GM21447 (cell line): ENCODE measurements at regions not wholly inside any gene's neighbourhood (a gene's known extent, or its start where the extent isn't known, plus 50 kb on each side); places are given as distances from the start of the nearest gene placed in this dataset.

ENCODE experiments used
- ATAC-seq: cut with Tn5 transposase; IDR thresholded peaks from one replicate; pipeline ENCODE4 v1.9.1; 2021; ENCODE audit not compliant: unreplicated experiment

DNA sequence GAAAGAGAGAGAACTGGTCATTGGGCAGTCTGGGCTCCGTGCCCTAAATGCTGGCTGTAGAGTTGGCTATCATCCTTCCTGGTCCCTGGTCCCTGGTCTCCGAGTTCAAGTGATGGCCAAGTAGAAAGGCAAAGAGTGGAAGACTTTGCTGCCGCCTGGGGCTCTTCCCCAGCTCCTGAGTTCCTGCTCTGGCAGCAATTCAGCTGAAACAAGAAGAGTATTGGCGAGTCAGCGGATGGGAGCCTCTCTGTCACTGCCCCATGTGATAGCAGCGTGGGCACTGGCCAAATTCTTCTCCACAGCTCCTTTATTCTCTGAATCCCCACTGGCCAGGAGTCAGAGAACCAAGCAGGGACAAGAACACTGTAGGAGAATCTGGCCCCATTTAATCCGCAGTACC is 351.0 kb upstream of the POU3F3 start:
- ATAC-seq: no peak

DNA sequence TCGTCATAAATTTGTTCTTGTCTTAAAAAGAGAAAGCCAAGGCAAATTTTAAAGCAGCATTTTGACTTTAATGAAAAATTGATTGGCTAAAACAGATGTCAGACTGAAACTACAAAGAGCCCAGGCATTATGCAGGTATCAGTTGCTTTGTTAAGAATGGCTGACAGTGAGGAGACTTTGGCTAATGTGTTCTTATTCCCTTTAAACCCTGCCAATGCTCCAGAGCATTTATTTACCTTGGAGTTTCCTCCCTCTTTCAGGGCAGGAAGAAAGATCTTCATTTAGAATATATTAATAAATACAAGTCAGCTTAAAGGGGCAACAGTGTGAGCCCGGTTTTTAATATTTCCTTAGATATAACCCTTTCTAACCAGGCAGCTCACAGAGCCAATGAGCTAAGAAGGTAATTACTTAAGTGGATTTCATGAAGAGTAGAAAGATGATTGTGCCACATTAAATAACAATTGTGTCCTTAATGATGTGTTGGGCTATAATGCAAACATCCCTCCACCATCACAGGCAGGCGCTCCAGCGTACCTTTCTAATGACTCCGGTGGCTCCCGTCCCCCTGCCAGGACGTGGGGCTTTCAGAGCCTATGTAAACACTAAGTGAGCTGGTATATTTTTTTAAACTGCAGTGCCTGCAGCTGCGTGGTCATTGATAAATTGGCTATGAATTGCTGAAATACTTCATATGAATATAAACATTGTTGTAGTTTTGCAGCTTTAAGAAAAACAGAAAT is 349.4 kb upstream of the POU3F3 start:
- ATAC-seq: no peak

- ATAC-seq: no peak
These were observed 335.7 kb upstream of the POU3F3 start for GRCh38 chr2:104518256-104518655.

- ATAC-seq: no peak
These were observed 332.7 kb upstream of the POU3F3 start for GRCh38 chr2:104521247-104521646.

DNA sequence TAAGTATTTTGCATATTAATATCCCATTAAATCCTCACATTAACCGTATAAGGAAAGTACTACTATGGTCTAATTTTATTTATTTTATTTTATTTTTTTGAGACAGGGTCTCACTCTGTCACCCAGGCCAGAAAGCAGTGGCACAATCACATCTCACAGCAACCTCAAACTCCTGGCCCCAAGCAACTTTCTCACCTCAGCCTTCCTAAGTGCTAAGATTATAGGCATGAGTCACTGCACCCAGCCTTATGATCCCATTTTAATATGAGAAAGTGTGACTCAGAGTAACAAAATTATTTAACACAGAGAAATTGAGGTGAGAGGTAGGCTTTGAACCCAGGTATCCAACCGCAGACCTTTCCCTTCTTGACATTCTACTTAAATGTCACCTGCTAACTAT is 330.0 kb upstream of the POU3F3 start:
- ATAC-seq: no peak

DNA sequence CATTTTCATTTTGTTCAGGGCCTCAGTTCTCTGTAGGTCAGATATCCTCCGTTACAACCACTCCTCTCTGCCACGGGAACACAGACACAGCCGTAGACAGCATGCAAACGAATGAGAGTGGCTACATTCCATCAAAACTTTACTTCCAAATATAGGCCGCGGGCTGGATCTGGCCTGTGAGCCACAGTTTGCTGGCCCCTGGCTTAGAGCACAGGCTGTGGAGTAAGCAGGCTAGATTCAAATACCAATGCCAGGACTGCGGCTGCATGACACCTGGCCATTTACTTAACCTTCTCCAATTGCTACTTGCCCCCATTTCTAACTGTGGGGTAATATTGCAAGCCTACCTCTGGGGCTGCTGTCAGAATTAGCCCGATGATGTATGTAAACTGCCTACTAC is 325.8 kb upstream of the POU3F3 start:
- no peak for ATAC-seq

DNA sequence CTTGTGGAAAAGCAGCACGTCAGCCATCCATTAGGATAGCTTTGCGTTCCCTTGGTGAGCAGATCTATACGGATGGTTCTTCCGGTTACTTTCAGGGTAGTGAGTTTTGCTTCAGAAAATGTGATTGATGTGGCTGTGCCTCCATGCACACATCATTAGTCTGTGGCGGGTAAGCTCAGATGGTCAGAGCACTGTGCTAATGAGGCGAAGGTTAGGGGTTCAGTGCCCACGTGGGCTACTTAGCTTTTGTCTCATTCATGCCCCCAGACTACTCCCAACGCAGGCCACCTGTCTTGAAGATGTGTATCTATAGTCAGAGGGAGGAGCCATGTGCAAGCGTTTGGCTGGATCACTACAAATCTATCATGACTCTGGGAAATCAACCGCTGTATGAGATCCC is 322.8 kb upstream of the POU3F3 start:
- ATAC-seq: no peak

DNA sequence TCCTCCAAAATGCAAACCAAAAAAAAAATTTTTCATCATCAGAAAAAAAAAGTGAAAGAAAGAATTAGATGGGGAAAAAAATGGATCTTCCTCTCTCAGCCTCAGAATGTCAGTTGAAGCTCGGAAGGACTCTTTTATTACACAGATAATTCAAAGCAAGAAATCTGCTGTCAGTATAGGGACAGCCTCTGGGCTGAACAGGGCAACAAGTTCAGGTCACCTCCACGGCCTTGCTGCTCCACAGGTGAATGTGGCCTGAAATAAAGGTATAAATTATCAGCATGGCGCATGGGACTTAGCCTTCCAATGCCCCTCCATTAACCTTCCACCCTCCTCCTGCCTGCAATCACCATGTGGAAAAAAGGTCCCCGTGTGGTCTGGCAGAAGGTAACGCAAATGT is 316.8 kb upstream of the POU3F3 start:
- no peak for ATAC-seq

DNA sequence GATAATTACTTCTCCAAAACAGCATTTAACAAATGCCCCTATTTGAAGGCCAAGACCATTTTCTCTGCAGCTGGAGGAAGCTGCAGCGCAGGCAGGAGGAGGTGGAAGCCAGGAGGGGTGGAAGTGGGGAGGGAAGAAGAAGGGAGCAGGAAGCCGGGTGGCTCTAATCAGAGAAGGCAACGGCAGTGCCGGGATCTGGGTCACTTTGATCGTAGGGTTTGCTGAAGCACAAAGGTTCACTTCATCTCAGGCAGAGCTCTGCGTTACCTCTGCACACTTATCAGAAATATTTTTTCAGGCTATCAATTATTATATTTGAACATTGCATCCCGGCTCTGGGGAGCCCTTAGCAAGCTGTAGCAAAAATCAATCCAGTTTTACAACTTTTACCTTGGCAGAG is 315.8 kb upstream of the POU3F3 start:
- ATAC-seq: no peak

DNA sequence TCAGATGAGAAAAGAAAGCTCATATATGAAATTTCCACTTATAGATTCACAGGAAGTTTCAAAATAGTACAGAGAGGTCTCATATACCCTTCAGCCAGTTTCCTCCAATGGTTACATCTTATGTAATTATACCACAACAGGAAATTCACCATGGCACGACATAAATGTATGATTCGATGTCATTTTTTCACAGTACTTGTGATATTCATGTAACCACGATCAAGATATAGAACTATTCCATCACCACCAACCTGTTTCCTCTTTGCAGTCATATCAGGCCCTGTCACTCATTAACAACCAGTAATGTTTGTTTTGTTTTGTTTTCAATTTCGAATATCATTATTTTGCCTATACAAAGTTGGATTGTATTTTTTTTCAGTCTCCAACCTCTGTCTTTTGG is 314.3 kb upstream of the POU3F3 start:
- no peak for ATAC-seq

DNA sequence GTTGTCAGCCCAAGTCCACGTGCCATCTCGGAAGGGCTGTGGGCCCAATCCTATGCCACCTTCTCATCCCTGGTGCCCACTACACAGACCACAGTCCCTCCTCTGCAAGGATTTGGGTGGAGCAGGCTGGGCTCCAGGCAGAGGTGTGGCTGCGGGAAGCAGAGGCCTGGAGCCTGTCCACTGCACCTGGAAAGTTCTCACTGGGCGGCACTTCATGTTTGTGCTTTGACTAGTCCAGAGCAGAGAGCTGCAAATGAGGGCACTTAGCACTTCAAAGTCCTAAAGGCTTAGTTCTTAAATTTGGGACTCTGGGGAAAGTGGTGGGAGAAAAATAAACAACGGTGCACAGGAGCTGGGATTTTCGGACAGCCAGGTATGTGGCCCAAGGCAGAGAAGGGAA is 308.9 kb upstream of the POU3F3 start:
- no peak for ATAC-seq

DNA sequence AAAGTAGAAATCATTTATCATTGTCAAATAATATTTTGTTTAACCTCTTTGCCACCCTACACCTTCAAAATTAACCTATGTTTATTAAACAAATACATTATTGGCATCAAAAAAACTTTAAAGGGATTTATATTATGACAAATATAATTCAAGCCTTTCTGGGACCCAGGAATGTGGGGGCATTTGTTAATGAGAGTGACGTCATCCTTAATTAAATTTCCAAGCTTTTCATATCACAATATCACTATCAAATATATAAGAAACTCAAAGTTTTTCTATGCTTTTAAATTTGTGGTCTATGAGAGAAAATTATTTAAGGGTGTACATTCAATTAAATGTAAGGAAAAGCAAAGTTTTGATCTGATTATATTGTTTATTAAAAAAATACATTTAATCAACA is 307.4 kb upstream of the POU3F3 start:
- no peak for ATAC-seq

DNA sequence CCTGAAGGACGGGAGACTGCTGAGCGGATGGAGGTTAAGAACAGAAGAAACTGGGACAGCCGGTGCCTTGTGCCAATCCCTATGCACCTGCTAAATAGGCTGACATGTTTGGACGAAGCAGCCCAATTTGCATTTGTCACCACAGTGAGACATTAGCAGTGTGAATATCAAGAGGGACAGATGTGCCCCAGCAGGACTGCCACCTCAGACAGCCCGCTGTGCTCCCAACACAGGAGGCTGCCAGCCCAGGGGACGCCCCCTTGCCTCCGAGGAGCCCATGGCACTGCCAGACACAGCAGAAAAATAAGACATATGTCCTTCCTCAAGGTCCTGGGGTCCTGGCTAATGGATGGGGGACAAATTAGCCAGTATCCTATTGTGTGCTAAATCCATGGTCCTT is 306.7 kb upstream of the POU3F3 start:
- no peak for ATAC-seq

DNA sequence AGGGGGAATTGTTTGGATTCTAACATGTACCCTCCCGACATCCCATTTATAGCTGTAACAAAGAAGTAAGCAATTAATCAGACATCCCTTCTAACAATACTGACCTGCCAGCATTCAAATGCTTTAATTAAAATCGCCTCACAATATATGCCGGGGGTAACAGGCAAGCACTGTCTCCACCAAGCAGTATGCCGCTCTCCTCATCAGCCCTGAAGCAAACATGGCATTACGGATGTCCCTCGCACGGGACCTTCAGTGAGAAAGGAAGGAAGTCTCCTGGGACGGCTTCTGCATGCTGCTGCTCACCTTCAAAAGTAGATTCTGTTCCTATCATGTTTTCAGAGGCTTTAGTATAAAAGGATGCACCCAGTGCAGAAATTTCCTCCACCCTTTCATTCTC is 292.7 kb upstream of the POU3F3 start:
- no peak for ATAC-seq

DNA sequence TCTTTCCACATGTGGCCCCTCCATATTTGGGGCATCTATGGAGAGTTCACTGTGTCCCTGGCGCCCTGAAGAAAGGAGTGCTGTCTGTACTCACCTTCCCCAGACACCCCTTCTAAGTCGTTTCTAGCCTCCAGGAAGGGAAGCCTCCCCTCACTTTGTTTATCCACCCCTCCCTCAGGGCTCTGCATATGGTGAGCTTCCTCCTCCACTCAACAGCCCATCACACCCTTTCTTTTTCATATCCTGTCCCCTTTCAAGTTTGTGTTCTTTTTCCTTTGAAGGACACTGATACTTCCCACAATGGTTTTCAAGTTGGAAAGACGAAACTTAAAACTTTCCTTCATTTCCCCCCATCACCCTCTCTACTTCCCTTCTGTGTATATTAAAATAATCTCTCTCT is 291.4 kb upstream of the POU3F3 start:
- ATAC-seq: no peak

DNA sequence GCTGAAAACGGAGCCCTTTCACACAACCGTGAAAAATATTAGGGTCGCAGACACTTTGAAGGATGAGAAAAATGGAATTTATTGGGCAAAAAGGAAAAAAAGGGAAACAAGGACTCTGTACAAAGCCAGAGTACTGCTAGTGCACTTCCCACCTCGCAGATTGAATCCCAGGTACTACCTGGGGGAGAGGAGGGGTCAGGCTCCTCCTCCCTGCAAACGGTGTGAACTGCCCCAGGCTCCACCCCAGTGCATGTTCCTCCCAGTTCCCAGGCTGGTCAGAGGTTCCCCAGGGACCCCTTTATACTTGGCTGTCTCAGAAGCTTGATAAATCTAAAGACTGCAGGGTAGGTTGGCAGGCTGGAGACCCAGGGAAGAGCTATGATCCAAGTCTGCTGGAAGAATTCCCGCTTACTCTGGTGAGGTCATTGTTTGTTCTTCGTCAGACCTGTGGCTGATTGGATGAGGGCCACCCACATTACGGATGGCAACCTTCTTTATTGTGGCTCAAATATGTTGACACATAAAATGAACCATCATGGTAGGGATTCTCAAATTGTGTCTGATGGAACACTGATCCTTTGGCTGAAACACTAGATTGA is 290.4 kb upstream of the POU3F3 start:
- no peak for ATAC-seq

- no peak for ATAC-seq
These were observed 285.7 kb upstream of the POU3F3 start for GRCh38 chr2:104568247-104568646.

DNA sequence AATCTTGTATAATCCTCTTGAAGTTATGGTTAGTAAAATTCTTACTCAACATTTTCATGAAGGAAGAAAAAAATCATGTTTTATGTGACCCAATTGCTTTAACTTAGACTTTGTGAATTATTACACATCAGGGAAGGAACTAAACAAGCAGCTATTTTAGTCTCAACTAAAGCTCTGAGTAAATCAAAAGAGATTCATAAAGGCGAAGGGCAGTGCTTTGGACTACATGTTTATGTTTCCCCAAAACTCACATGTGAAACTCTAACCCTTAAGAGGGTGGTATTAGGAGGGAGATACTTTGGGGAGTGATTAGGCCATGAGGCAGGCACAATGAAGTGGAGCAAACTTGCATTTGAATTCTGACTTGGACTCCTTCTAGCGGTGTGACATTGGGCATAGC is 283.7 kb upstream of the POU3F3 start:
- no peak for ATAC-seq

GRCh38 chr2:104572834-104573233 is 281.1 kb upstream of the POU3F3 start:
- no peak for ATAC-seq

DNA sequence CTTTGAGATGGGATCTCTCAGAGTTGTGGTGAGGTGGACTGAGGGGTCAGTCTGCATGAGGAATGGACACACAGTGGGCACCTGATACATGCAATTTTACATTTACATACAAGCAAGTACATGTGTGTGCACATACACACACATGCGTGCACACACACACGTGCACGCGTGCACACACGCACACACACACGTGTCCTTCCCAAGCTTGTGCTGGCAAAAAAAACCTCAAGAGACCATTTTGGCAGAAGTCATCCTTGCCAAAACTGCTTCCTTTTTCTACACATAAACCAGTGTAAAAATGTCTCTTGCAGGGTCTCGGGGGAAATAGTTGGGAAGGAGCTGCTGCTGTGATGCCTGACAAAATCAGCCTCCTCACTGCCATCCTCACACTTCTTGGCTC is 279.5 kb upstream of the POU3F3 start:
- ATAC-seq: no peak

- peak; percentile 71 for ATAC-seq
These were observed 276.8 kb upstream of the POU3F3 start for GRCh38 chr2:104577143-104577542.

DNA sequence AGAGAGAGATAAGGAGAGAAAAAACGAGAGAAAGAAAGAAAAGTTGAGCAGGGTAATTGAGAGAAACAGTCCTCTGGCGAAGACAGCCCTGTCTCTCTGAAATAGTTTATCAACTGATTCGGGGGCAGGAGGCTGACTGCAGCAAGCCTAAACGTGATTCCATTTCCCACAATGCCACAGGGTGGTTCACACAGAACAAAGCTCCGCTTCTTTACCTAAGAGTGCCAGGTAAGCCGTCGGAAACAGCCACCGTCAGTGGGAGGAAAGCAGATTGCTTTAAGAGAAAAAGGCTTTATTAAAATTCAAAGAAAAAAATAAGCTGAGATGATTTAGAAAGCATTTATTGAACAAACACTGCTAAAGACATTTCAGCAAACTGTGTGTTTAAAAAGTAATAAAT is 271.4 kb upstream of the POU3F3 start:
- no peak for ATAC-seq

GRCh38 chr2:104583811-104584210 is 270.1 kb upstream of the POU3F3 start:
- no peak for ATAC-seq
